KG1 (cell line): ENCODE measurements at regions not wholly inside any gene's neighbourhood (a gene's known extent, or its start where the extent isn't known, plus 50 kb on each side); places are given as distances from the start of the nearest gene placed in this dataset.
"Not testable (repeated sequence)": the region's sequence is repeated elsewhere in the genome, so short reads cannot be mapped to it uniquely, and the experiment has no call there.

Source experiments
- DNase-seq: peaks from one replicate; lab custom pipeline; 2025; lab: John Stamatoyannopoulos, UW

GRCh38 chr10:125605167-125605566 lies 77.8 kb downstream of the TEX36 start:
- DNase-seq: no peak

- DNase-seq: no peak
Observed at GRCh38 chr10:125602825-125603224, 80.1 kb downstream of the TEX36 start.

- DNase-seq: no peak
Observed at GRCh38 chr10:125599194-125599593, 83.8 kb downstream of the TEX36 start.

- no peak for DNase-seq
Observed at GRCh38 chr10:125595911-125596310, 87.1 kb downstream of the TEX36 start.

GRCh38 chr10:125593644-125594043 lies 89.3 kb downstream of the TEX36 start:
- no peak for DNase-seq

- no peak for DNase-seq
Observed at GRCh38 chr10:125592897-125593296, 90.1 kb downstream of the TEX36 start.

- DNase-seq: no peak
Observed at GRCh38 chr10:125591886-125592285, 91.1 kb downstream of the TEX36 start.

- DNase-seq: not testable (repeated sequence)
Observed at GRCh38 chr10:125588738-125589137, 94.2 kb downstream of the TEX36 start.

GRCh38 chr10:125584954-125585353 lies 98.0 kb downstream of the TEX36 start:
- no peak for DNase-seq

GRCh38 chr10:125578658-125579315 lies 104.2 kb downstream of the TEX36 start:
- no peak for DNase-seq

- DNase-seq: no peak
Observed at GRCh38 chr10:125575843-125576242, 107.1 kb downstream of the TEX36 start.

GRCh38 chr10:125568156-125568555 lies 114.8 kb downstream of the TEX36 start:
- DNase-seq: no peak

- DNase-seq: no peak
Observed at GRCh38 chr10:125567529-125567928, 115.4 kb downstream of the TEX36 start.

- DNase-seq: no peak
Observed at GRCh38 chr10:125565046-125565445, 117.9 kb downstream of the TEX36 start.

GRCh38 chr10:125564570-125564969 lies 118.4 kb downstream of the TEX36 start:
- DNase-seq: no peak

- no peak for DNase-seq
Observed at GRCh38 chr10:125562737-125563136, 120.2 kb downstream of the TEX36 start.

- DNase-seq: no peak
Observed at GRCh38 chr10:125560947-125561346, 122.0 kb downstream of the TEX36 start.

- DNase-seq: no peak
Observed at GRCh38 chr10:125559210-125559609, 123.8 kb downstream of the TEX36 start.

- DNase-seq: no peak
Observed at GRCh38 chr10:125557801-125558505, 125.0 kb downstream of the TEX36 start.

GRCh38 chr10:125557311-125557710 lies 125.7 kb downstream of the TEX36 start:
- no peak for DNase-seq

- DNase-seq: no peak
Observed at GRCh38 chr10:125556882-125557281, 126.1 kb downstream of the TEX36 start.

GRCh38 chr10:125555743-125556142 lies 127.2 kb downstream of the TEX36 start:
- no peak for DNase-seq

- DNase-seq: no peak
Observed at GRCh38 chr10:125555267-125555666, 127.7 kb downstream of the TEX36 start.

- no peak for DNase-seq
Observed at GRCh38 chr10:125554753-125555152, 128.2 kb downstream of the TEX36 start.
